HG03521 (cell line): ENCODE measurements at regions not wholly inside any gene's neighbourhood (a gene's known extent, or its start where the extent isn't known, plus 50 kb on each side); places are given as distances from the start of the nearest gene placed in this dataset.
A peak's percentile ranks its signal among the peaks of the same experiment; 100 is the strongest.

Source experiments
- ATAC-seq: cut with Tn5 transposase; IDR thresholded peaks from one replicate; pipeline ENCODE4 v1.9.1; 2021; ENCODE audit warnings: mild to moderate bottlenecking, moderate library complexity; ENCODE audit not compliant: unreplicated experiment

GRCh38 chr3:194075088-194075615 lies 60.8 kb upstream of the HES1 start:
- ATAC-seq: no peak

GRCh38 chr3:194075802-194076460 lies 60.0 kb upstream of the HES1 start:
- ATAC-seq: no peak

GRCh38 chr3:194076475-194076874 lies 59.5 kb upstream of the HES1 start:
- ATAC-seq: no peak

GRCh38 chr3:194077602-194078001 lies 58.3 kb upstream of the HES1 start:
- ATAC-seq: no peak

GRCh38 chr3:194078045-194078821 lies 57.7 kb upstream of the HES1 start:
- ATAC-seq: no peak

GRCh38 chr3:194079702-194080172 lies 56.2 kb upstream of the HES1 start:
- no peak for ATAC-seq

GRCh38 chr3:194080436-194080835 lies 55.5 kb upstream of the HES1 start:
- no peak for ATAC-seq

- ATAC-seq: no peak
Observed at GRCh38 chr3:194080913-194081800, 54.8 kb upstream of the HES1 start.

- no peak for ATAC-seq
Observed at GRCh38 chr3:194081826-194082225, 54.1 kb upstream of the HES1 start.

GRCh38 chr3:194082743-194083636 lies 53.0 kb upstream of the HES1 start:
- ATAC-seq: no peak

- no peak for ATAC-seq
Observed at GRCh38 chr3:194083637-194084224, 52.2 kb upstream of the HES1 start.

- ATAC-seq: peak; percentile 96
Observed at GRCh38 chr3:194084284-194084683, 51.7 kb upstream of the HES1 start.
